Stimulated activated CD4-positive, alpha-beta T cell treated with anti-CD3 and anti-CD28 coated beads, Interleukin-2, amount 100 ng/mL, for 4 hours (primary cell): ENCODE measurements at regions not wholly inside any gene's neighbourhood (a gene's known extent, or its start where the extent isn't known, plus 50 kb on each side); places are given as distances from the start of the nearest gene placed in this dataset.

Experiments used
- DNase-seq: peaks from one replicate; pipeline ENCODE4 v3.0.0-alpha.2; 2020; ENCODE audit warnings: low read depth

GRCh38 chr9:17970277-17970676, 391.4 kb downstream of the SH3GL2 start:
- no peak for DNase-seq

GRCh38 chr9:17978773-17979172, 399.9 kb downstream of the SH3GL2 start:
- DNase-seq: no peak

GRCh38 chr9:17986595-17986994, 407.7 kb downstream of the SH3GL2 start:
- DNase-seq: no peak

- DNase-seq: no peak
Measured at GRCh38 chr9:17987189-17987588, 408.3 kb downstream of the SH3GL2 start.

GRCh38 chr9:17988489-17988888, 409.6 kb downstream of the SH3GL2 start:
- DNase-seq: no peak

DNA sequence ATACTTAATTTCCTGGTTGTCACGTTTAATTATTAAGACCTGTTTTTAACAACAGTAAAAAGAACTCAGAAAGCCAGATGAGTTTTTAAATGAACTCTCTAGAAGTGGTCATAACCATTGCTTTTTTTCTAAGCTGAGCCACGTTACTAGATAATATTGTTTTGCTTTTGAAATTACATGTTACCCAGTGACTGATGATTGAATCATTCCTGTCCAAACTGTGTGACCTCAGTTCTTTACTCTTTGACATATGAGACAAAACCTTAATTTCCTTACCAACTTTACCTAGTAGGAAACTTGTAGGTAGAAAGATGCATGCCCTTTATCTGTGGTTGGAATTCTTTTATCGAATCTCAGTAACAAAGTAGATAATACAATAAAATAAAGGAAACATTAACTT, 411.7 kb downstream of the SH3GL2 start:
- DNase-seq: no peak

GRCh38 chr9:17993024-17993423, 414.2 kb downstream of the SH3GL2 start:
- DNase-seq: no peak

- DNase-seq: no peak
Measured at GRCh38 chr9:17994695-17995425, 416.0 kb downstream of the SH3GL2 start.

DNA sequence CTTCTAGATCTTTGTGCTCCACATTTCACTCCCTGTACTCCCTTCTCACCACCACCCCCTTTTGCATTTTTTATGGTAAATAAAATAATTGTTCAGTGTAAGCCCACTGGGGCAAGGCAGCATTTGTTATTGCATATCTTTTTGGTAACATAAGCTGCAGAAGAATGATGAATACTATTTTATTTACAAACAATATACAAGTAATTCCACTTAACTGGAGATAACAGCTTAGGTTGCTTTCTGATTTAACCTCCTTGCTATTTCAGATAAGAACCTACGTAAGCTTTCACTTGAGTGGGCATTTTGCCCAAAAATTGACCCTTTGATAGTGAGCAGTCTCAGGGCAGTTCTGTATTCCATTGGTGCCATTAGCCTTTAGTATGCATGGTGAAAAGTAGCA, 417.9 kb downstream of the SH3GL2 start:
- no peak for DNase-seq

DNA sequence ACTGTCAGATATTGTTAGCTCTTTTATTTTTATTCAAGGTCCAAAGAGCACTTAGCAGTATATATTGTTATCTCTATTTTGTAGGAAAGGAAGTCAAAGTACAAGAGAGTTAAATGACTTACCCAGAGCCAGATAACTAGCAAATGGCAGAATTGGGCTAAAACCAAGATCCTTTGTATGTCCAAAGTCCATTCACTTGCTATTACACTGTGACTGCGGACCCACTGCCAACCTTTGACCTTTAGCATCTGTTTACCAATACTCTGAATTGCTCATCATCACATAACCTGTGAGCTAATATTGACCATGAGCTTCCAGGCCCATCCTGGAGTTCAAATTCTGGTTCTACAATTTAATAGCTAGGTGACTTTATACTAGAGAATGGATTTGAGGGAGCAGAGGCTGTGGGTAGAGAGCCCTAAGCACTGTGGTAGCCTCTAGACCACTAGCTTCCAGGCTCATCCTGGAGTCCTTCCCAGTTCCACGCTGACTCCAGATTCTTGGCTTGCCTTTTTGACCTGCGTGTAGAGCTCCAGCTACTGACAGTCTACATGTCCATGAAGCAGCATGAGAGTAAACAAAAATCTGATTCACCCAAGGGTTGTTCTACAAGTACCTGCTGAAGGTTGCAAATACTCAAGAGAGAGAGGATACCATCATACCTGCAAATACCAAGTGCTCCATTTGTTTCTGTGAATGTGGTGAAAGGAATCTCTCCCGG, 424.0 kb downstream of the SH3GL2 start:
- no peak for DNase-seq

DNA sequence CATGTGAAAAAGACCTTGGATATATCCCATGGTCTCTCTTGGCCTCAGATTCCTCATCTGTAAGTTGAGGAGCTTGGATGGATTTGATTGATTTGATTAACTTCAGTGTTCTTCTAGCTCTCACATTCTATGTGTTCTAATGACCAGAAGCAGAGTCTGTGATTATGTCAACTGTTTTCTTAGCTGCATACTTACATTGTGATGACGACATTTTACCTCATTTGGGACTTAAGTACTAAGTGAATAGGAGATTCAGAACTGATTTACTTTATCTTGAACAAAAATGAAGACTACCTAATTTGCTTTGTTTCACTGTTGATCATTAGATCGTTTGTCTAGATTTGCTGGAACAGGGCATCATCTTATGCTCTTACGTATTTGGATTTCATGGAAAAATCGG, 427.7 kb downstream of the SH3GL2 start:
- no peak for DNase-seq

GRCh38 chr9:18007621-18008020, 428.8 kb downstream of the SH3GL2 start:
- no peak for DNase-seq

DNA sequence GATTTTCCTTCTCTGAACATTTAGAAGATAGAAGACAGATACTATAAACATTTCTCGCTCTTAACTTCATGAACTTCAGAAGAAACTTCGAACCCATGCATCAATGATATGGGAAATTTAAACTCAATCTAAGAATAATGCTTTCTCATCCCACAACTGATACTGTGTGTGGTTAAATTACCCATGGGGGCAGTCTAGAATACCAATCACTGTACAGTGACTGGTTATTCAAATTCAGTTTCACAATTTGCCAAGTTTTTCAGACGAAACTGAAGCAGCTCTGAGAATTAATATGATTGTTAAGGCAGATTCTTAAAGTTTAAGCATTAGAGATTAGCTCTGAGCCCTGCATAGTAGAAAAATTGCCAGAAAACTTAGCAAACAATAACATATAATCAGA, 431.0 kb downstream of the SH3GL2 start:
- DNase-seq: no peak

DNA sequence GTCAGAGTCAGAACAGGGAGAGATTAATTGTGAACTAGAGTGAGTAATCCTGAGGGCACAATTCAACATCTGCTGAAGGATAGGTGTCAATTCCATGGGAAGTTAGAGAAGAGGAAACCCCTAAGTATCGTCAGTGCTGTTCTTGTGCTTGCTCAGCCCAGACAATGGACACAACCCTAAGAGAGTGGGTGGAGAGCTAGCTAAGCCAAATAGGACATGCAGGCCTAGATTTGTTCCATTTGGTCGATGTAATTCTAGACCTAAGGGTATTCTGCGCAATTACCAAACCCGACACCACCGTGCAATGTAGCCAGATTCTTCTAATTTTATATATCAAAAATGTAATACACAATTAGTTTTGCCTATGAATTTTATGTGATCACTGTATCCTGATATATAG, 431.6 kb downstream of the SH3GL2 start:
- no peak for DNase-seq

GRCh38 chr9:18012170-18012569, 433.3 kb downstream of the SH3GL2 start:
- no peak for DNase-seq

DNA sequence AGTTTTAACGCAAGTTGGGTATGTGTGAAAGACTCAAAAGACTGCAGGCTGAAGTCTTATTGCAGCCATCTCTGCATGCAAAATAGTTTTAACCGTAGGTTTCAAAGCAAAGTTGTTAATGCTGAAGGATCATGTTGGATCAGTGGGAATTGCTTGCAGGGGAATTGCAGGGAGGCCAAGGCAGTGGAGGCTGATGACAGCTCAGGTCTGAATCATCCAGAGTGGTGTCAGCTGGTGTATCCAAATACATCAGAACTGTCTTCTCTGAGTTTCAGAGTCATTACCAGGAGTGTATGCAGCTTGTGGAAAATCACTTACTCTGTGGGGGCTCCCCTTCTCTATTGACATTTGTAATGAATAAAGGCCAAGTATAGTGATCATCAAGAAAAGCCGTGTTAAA, 435.7 kb downstream of the SH3GL2 start:
- DNase-seq: no peak

GRCh38 chr9:18015116-18015515, 436.2 kb downstream of the SH3GL2 start:
- DNase-seq: no peak

DNA sequence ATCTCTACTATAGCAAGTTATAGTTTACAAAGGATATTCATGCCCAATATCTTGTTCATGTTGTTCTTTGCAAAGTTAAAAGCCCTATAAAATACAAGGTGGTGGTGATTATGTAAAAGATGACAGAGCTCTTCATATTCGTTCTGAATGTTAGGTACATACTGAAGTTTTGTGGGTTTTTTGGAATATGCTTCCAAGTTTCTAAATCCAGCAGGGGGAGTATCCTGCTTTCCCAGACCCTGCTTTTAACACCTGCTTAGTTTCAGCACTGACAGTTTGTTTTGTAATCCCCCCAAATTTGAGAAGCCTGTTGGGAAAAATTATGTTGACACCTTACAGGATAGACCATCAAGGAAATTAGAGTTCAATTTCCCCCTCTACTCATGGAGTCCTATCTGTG, 438.3 kb downstream of the SH3GL2 start:
- no peak for DNase-seq

DNA sequence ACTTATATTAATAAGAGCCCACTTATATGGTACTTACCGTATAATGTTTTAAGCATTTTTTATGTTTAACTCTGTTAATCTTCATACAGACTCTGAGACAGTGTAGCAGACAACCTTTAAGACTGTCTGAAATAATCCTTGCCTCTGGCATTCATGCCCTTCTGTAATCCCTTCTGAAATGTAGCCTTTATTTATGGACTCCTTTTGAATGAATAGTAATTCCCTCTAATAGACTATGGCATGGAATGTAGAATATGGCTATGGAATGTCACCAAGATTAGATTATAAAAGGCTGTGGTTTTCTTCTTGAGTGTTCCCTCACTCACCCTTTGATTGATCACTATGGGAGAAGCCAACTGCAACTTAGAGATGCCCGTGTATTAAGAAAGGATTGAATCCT, 439.4 kb downstream of the SH3GL2 start:
- no peak for DNase-seq

DNA sequence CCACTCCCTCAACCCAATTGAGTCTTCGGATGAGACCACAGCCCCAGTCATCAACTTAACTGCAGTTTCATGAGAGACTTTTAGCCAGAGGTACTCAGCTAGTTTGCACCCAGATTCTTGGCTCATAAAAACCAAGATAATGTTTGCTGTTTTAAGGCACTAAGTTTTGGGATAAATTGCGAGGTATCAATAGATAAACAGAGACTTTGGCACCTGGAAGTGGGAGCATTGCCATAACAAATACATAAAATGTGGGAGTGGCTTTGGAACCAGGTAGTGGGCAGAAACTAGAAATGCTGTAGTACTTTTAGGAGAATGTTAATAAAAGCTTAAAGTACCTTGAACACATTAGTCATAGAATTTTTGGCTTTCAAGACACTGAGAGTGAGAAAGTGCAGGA, 439.8 kb downstream of the SH3GL2 start:
- DNase-seq: no peak

DNA sequence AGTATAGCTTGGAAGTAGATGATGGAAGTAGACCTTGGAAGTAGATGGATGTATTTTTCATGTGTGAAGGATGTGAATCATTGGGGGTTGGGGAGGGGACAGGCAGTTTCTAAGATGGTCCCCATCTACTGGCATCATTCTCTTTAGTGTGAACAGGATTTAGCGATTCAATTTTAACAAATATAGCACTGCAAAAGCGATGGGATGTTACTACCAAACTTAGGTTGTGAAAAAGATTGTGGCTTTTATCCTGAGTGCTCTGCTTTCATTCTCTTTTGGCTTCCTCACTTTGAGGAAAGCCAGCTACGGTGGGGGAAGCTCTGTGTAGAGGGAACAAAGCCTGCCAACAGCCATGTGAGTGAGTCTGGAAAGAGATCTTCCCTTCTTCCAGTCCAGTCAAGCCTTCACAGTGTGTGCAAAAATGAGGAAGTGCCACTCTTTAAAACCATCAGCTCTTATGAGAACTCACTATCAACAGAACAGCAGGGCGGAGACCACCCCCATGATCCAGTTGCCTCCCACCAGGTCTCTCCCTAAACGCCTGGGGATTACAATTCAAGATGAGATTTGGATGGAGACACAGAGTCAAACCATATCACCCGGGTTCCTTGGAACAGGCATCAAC, 441.4 kb downstream of the SH3GL2 start:
- DNase-seq: no peak

DNA sequence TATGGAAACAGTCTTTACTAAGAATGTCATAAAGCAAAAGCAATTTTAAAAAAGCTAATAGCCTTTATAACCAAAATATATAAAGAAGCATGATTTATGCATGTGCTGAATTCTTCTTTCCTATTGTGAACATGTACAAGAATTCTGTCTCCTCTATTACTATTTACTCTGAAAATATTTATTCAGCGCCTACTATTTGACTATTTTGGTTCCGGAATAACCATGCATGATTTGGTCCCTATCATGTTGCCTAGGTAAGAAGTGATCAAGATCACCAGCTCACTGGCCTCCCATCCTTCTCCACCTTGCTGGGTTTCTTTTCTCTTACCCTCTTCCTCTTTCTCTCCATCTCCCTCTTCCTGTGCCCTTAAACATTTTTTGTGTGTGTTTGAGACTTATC, 443.8 kb downstream of the SH3GL2 start:
- no peak for DNase-seq

DNA sequence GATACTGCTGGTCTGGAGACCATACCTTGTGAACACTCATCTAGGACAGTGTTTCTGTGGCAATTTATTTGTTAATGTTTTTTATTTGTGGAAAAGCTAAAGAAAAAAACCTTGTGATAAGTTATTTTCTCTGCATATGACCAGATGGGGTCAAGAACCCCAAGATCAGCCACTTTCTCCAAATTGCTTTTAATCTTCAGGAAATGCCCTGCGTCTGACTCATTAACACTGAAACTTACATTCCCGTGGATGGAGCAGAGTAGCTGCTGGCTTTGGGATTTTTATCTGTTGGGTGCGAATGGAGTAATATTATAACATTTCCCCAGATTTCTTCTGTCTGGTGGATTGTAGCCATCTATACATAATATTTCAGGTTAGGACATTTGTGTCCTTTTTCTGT, 444.5 kb downstream of the SH3GL2 start:
- no peak for DNase-seq
